GM13977 (cell line): ENCODE measurements at regions not wholly inside any gene's neighbourhood (a gene's known extent, or its start where the extent isn't known, plus 50 kb on each side); places are given as distances from the start of the nearest gene placed in this dataset.

Source experiments
- DNase-seq: peaks from one replicate; pipeline ENCODE4 v3.0.0; 2012; ENCODE audit warnings: low spot score
- CTCF ChIP-seq: IDR thresholded peaks from 2 replicates; pipeline ENCODE4 v1.5.1; 2012; ENCODE audit warnings: mild to moderate bottlenecking, control low read depth; ENCODE audit not compliant: insufficient read depth; ENCODE audit errors: extremely low read depth, missing control alignments
- in situ Hi-C: fragments of 300-500 bp; cut with MboI; formaldehyde crosslinking; loops from one replicate; pipeline ENCODE4 v1.12.0; 2022; ENCODE audit warnings: low sequenced_read_pairs, low pct_unique_long_range_greater_than_20kb, mixed read lengths, inconsistent platforms; ENCODE audit not compliant: unreplicated experiment

DNA sequence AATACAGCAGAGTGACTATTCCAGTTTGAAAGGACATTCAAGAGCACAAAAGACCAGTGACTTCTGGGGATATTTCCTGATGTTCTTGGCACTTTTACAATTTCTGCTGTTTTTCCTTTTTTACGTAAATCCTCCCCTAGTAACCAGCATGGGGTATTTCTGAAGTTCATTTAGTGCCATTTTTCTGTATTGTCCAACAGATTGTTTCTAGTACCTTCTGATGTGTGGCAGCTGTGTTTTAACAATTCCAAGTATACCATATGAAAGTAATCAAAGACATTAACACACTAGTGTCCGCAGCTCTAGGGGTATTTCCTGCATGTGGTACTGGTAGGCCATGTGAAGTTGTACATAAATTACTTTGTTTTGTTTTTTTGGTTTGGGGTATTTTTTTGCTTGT is 53.0 kb upstream of the SMARCA2 start:
- no peak for TF ChIP-seq CTCF
- DNase-seq = no peak
- in situ Hi-C loops = no loop called here

- TF ChIP-seq CTCF = no peak
- in situ Hi-C loops = no loop called here
- no peak for DNase-seq
Measured at GRCh38 chr9:1962588-1963106, 52.5 kb upstream of the SMARCA2 start.

DNA sequence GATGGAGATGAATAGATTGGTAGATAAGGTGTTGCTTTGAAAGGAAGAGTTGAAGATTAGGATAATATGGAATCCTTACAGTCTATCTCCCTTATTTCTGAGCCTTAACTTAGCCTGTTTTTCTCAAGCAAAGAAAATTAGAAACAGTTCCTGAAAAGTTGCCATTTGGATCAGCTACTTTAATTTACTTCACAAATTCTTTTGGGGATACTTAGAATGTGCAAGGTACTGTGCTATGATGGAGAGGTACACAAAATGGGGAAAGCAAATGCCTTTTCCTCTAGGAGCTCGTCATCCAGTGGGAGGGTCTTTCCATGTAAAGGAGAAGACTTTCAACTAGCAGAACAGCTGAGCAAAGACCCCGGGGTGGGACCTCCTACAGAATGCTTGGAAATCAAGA is 51.1 kb upstream of the SMARCA2 start:
- no peak for TF ChIP-seq CTCF
- in situ Hi-C loops = no loop called here
- DNase-seq = no peak
